DND-41 (cell line): ENCODE measurements at regions not wholly inside any gene's neighbourhood (a gene's known extent, or its start where the extent isn't known, plus 50 kb on each side); places are given as distances from the start of the nearest gene placed in this dataset.

Experiments
- ATAC-seq: fragments of 200-7000 bp; cut with Tn5 transposase; 3 replicates; pipeline ENCODE4 v1.9.1; 2021; ENCODE audit warnings: low read depth; ENCODE audit not compliant: insufficient read depth
- DNase-seq: peaks from one replicate; pipeline ENCODE4 v3.0.0-alpha.2; 2020
- H2AFZ ChIP-seq: 2 replicates; pipeline ENCODE4 v1.6.0; 2012; ENCODE audit warnings: low read depth, low read length
- H3K27ac ChIP-seq: 2 replicates; pipeline ENCODE4 v1.5.1; 2012; ENCODE audit warnings: low read length, inconsistent platforms
- H3K27me3 ChIP-seq: fragments of 200-600 bp; sonication (generic); 2 replicates; pipeline ENCODE4 v1.6.0; 2012; ENCODE audit warnings: low read length, mild to moderate bottlenecking, inconsistent platforms; ENCODE audit not compliant: insufficient read depth, poor library complexity
- H3K36me3 ChIP-seq: 2 replicates; pipeline ENCODE4 v1.5.1; 2012; ENCODE audit warnings: low read length, inconsistent platforms; ENCODE audit not compliant: insufficient read depth
- H3K4me1 ChIP-seq: 2 replicates; pipeline ENCODE4 v1.5.1; 2012; ENCODE audit warnings: mild to moderate bottlenecking, low read length; ENCODE audit not compliant: insufficient read depth
- H3K4me2 ChIP-seq: 2 replicates; pipeline ENCODE4 v1.6.0; 2012; ENCODE audit warnings: mild to moderate bottlenecking, moderate library complexity, low read length, inconsistent platforms; ENCODE audit not compliant: insufficient read depth
- H3K4me3 ChIP-seq, 2 experiments: fragments of 200-600 bp in 1 of 2; shearing (Covaris generic) in 1 of 2; 2 replicates each; pipeline ENCODE4 v1.5.1; 2012 to 2016; ENCODE audit warnings: inconsistent platforms in 2 of 2, low read length in 2 of 2, mild to moderate bottlenecking in 2 of 2, low read depth in 1 of 2, moderate library complexity in 1 of 2
- H3K79me2 ChIP-seq: 2 replicates; pipeline ENCODE4 v1.6.0; 2012; ENCODE audit warnings: low read length, inconsistent platforms; ENCODE audit not compliant: insufficient read depth
- H3K9ac ChIP-seq: 2 replicates; pipeline ENCODE4 v1.6.0; 2012; ENCODE audit warnings: low read depth, mild to moderate bottlenecking, inconsistent platforms, low read length, moderate library complexity
- H3K9me3 ChIP-seq: 2 replicates; pipeline ENCODE4 v1.5.1; 2012; ENCODE audit warnings: low read length, moderate library complexity, mild to moderate bottlenecking, inconsistent platforms; ENCODE audit not compliant: insufficient read depth, severe bottlenecking
- H4K20me1 ChIP-seq: 2 replicates; pipeline ENCODE4 v1.6.0; 2012; ENCODE audit warnings: low read length; ENCODE audit not compliant: insufficient read depth
- EZH2 ChIP-seq: IDR thresholded peaks from 3 replicates; pipeline ENCODE4 v1.6.1; 2012; ENCODE audit warnings: borderline replicate concordance, low read depth, mild to moderate bottlenecking, moderate library complexity, low read length, inconsistent platforms; ENCODE audit not compliant: severe bottlenecking
- TF ChIP-seq, protein P1 (sequence below): IDR thresholded peaks from 2 replicates; pipeline ENCODE4 v1.5.1; 2012; ENCODE audit warnings: borderline replicate concordance, low read length, moderate library complexity, mild to moderate bottlenecking; ENCODE audit not compliant: poor library complexity, severe bottlenecking; ENCODE audit errors: extremely low read depth

GRCh38 chr9:78899006-78899405, 602.1 kb downstream of the PSAT1 start:
- Histone ChIP-seq H3K4me2 (no peak overlapping the region), H4K20me1 (no peaks in the 10 kb centered on the region), H3K36me3 (no peaks in the 10 kb centered on the region), H2AFZ (no peak overlapping the region), H3K79me2 (no peaks in the 10 kb centered on the region), H3K4me1 (no peaks in the 10 kb centered on the region), H3K27ac (no peak overlapping the region), H3K4me3 (no peak overlapping the region), H3K27me3 (no peaks in the 10 kb centered on the region), H3K9ac (no peak overlapping the region), H3K9me3 (no peaks in the 10 kb centered on the region)
- TF ChIP-seq, protein P1, sequence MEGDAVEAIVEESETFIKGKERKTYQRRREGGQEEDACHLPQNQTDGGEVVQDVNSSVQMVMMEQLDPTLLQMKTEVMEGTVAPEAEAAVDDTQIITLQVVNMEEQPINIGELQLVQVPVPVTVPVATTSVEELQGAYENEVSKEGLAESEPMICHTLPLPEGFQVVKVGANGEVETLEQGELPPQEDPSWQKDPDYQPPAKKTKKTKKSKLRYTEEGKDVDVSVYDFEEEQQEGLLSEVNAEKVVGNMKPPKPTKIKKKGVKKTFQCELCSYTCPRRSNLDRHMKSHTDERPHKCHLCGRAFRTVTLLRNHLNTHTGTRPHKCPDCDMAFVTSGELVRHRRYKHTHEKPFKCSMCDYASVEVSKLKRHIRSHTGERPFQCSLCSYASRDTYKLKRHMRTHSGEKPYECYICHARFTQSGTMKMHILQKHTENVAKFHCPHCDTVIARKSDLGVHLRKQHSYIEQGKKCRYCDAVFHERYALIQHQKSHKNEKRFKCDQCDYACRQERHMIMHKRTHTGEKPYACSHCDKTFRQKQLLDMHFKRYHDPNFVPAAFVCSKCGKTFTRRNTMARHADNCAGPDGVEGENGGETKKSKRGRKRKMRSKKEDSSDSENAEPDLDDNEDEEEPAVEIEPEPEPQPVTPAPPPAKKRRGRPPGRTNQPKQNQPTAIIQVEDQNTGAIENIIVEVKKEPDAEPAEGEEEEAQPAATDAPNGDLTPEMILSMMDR = no peak
- no peak for TF ChIP-seq EZH2
- no peak for ATAC-seq
- DNase-seq = no peak

DNA sequence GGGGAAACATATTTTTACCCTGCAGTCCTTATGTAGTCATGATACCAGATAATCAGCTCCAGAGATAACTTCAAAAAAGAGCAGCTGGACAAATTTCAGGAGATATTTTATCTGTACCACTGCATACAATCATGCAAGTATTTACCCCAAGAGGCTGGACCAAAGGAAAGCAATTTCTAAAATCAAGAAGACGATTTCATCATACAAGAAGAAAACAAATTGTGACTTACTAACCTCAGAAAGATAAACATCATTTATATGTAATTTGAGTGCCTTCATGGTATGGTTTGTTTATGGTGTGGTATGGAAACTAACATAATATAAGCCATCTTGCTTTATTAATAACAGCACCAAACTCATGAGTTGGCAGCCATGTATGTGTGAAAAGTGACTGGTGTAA, 603.6 kb downstream of the PSAT1 start:
- no peak overlapping the region for H3K4me3 ChIP-seq
- no peak for DNase-seq
- H3K9me3 ChIP-seq = no peaks in the 10 kb centered on the region
- ATAC-seq = no peak
- H3K9ac ChIP-seq = no peak overlapping the region
- H3K27me3 ChIP-seq = no peaks in the 10 kb centered on the region
- H3K79me2 ChIP-seq = no peaks in the 10 kb centered on the region
- H3K27ac ChIP-seq = no peak overlapping the region
- TF ChIP-seq EZH2 = no peak
- TF ChIP-seq, protein P1 = no peak
- H3K36me3 ChIP-seq = no peaks in the 10 kb centered on the region
- no peak overlapping the region for H2AFZ ChIP-seq
- no peaks in the 10 kb centered on the region for H4K20me1 ChIP-seq
- no peaks in the 10 kb centered on the region for H3K4me1 ChIP-seq
- no peak overlapping the region for H3K4me2 ChIP-seq

GRCh38 chr9:78902051-78902450, 605.1 kb downstream of the PSAT1 start:
- no peaks in the 10 kb centered on the region for H4K20me1 ChIP-seq
- no peak overlapping the region for H3K27ac ChIP-seq
- ATAC-seq = no peak
- TF ChIP-seq, protein P1 = no peak
- no peak for TF ChIP-seq EZH2
- no peaks in the 10 kb centered on the region for H3K79me2 ChIP-seq
- no peak for DNase-seq
- no peaks in the 10 kb centered on the region for H3K27me3 ChIP-seq
- no peak overlapping the region for H3K4me2 ChIP-seq
- no peak overlapping the region for H3K4me3 ChIP-seq
- no peaks in the 10 kb centered on the region for H3K9me3 ChIP-seq
- H2AFZ ChIP-seq = no peak overlapping the region
- H3K36me3 ChIP-seq = no peaks in the 10 kb centered on the region
- no peak overlapping the region for H3K9ac ChIP-seq
- no peaks in the 10 kb centered on the region for H3K4me1 ChIP-seq

- no peaks in the 10 kb centered on the region for H4K20me1 ChIP-seq
- H3K9me3 ChIP-seq = no peaks in the 10 kb centered on the region
- no peak overlapping the region for H3K4me3 ChIP-seq
- no peak for TF ChIP-seq EZH2
- TF ChIP-seq, protein P1 = no peak
- no peak overlapping the region for H3K9ac ChIP-seq
- no peak overlapping the region for H2AFZ ChIP-seq
- no peaks in the 10 kb centered on the region for H3K27me3 ChIP-seq
- H3K79me2 ChIP-seq = no peaks in the 10 kb centered on the region
- no peaks in the 10 kb centered on the region for H3K36me3 ChIP-seq
- ATAC-seq (no peak), DNase-seq (no peak)
- H3K4me2 ChIP-seq = no peak overlapping the region
- no peak overlapping the region for H3K27ac ChIP-seq
- H3K4me1 ChIP-seq = no peaks in the 10 kb centered on the region
Observed at GRCh38 chr9:78903581-78903980, 606.7 kb downstream of the PSAT1 start.
